ENCODE measurements at regions not wholly inside any gene's neighbourhood (a gene's known extent, or its start where the extent isn't known, plus 50 kb on each side); places are given as distances from the start of the nearest gene placed in this dataset.

- H3K9me3 ChIP-seq = no peaks in the 10 kb centered on the region
- TF ChIP-seq POLR2A (IDR thresholded peaks at IDR 0.05; ENCODE audit: low read depth) (no peak), EP300 (IDR thresholded peaks at IDR 0.05) (no peak), POLR2AphosphoS5 (IDR thresholded peaks at IDR 0.05) (no peak)
- TF ChIP-seq, protein P1, sequence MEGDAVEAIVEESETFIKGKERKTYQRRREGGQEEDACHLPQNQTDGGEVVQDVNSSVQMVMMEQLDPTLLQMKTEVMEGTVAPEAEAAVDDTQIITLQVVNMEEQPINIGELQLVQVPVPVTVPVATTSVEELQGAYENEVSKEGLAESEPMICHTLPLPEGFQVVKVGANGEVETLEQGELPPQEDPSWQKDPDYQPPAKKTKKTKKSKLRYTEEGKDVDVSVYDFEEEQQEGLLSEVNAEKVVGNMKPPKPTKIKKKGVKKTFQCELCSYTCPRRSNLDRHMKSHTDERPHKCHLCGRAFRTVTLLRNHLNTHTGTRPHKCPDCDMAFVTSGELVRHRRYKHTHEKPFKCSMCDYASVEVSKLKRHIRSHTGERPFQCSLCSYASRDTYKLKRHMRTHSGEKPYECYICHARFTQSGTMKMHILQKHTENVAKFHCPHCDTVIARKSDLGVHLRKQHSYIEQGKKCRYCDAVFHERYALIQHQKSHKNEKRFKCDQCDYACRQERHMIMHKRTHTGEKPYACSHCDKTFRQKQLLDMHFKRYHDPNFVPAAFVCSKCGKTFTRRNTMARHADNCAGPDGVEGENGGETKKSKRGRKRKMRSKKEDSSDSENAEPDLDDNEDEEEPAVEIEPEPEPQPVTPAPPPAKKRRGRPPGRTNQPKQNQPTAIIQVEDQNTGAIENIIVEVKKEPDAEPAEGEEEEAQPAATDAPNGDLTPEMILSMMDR (IDR thresholded peaks at IDR 0.05) = no peak
- H3K36me3 ChIP-seq = no peaks in the 10 kb centered on the region
- no peak overlapping the region for H3K27ac ChIP-seq (replicated peaks in 1 of 4)
- no peaks in the 10 kb centered on the region for H3K4me1 ChIP-seq
- no peak for DNase-seq (ENCODE audit: extremely low spot score)
- no peaks in the 10 kb centered on the region for H3K27me3 ChIP-seq
- no peak overlapping the region for H3K4me3 ChIP-seq
- intact Hi-C loops (cut with DNase I) = no loop called here
Observed at GRCh38 chr6:95805699-95806098, 210.1 kb upstream of the FUT9 start.

DNA sequence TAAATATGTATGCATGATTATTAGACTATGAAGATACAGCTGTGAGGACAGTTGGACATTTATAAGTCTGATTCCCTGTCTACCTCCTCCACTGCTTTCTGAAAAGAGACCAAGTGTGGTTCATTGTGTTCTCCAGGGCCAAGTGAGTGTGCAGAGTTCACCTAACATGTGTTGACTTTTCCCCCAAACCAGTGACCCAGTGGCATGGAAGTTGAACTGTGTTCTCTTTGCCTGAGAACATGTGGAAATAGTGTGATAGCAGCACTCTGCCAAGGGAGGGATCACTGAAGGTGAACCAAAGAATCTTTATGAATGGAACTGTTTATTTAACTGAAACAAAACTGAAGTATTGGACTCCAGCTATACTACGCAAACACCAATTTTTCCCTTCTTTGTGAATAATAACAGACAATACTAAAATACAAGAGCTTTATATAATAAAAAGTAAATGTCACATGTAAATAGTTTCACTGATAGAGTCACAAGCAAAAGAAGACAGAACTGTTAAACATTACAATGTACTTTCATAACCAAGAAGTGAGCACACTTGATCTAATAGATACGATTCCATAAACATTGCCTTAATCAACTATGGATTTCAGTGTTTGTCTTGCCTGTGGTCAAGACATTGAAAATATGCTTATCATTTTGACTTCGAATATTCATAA, 200.3 kb upstream of the FUT9 start:
- Histone ChIP-seq H3K4me3 (no peak overlapping the region), H3K9me3 (no peaks in the 10 kb centered on the region), H3K27ac (replicated peaks in 1 of 4) (no peak overlapping the region), H3K4me1 (no peaks in the 10 kb centered on the region), H3K36me3 (no peaks in the 10 kb centered on the region), H3K27me3 (no peaks in the 10 kb centered on the region)
- TF ChIP-seq POLR2AphosphoS5 (IDR thresholded peaks at IDR 0.05) = no peak
- TF ChIP-seq EP300 (IDR thresholded peaks at IDR 0.05) = no peak
- TF ChIP-seq, protein P1 (IDR thresholded peaks at IDR 0.05) = no peak
- TF ChIP-seq POLR2A (IDR thresholded peaks at IDR 0.05; ENCODE audit: low read depth) = no peak
- intact Hi-C loops (cut with DNase I) = no loop called here
- no peak for DNase-seq (ENCODE audit: extremely low spot score)
- 74% methylated on average over 3 of the region's 3 CpGs for WGBS

DNA sequence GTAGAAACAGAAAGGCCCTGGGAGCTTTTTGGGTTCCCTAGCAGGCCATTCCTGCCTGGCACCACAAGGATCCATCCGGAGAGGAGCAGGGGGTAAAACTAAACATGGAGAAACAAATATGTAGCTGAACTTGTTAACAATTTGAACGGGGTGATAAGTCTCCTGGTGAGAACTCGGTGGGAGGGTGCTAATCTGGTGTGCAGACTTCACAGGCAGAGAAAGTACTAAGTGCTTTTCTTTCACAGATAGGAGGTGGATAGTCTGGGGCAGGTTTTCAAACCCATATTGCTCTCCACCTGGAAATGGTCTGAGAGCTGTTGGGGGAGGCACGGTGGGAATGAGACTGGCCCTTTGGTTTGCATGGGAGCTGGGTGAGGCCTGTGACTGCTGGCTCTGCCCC, 196.3 kb upstream of the FUT9 start:
- TF ChIP-seq EP300 (IDR thresholded peaks at IDR 0.05) (no peak), POLR2AphosphoS5 (IDR thresholded peaks at IDR 0.05) (no peak), POLR2A (IDR thresholded peaks at IDR 0.05; ENCODE audit: low read depth) (no peak)
- TF ChIP-seq, protein P1 (IDR thresholded peaks at IDR 0.05) = no peak
- DNase-seq (ENCODE audit: extremely low spot score) = no peak
- Histone ChIP-seq H3K9me3 (no peaks in the 10 kb centered on the region), H3K27ac (replicated peaks in 1 of 4) (no peak overlapping the region), H3K27me3 (no peaks in the 10 kb centered on the region), H3K4me1 (no peaks in the 10 kb centered on the region), H3K36me3 (no peaks in the 10 kb centered on the region), H3K4me3 (no peak overlapping the region)
- intact Hi-C loops (cut with DNase I) = no loop called here
- 58% methylated on average over 4 of the region's 4 CpGs for WGBS

GRCh38 chr6:95819939-95820338, 195.8 kb upstream of the FUT9 start:
- H3K4me1 ChIP-seq = no peaks in the 10 kb centered on the region
- 79% methylated on average over 2 of the region's 2 CpGs for WGBS

More at GRCh38 chr6:95819939-95820338, 195.8 kb upstream of the FUT9 start:
- intact Hi-C loops (cut with DNase I) = no loop called here
- no peak for TF ChIP-seq EP300 (IDR thresholded peaks at IDR 0.05)
- TF ChIP-seq, protein P1 (IDR thresholded peaks at IDR 0.05) = no peak
- no peak for TF ChIP-seq POLR2A (IDR thresholded peaks at IDR 0.05; ENCODE audit: low read depth)
- no peak for TF ChIP-seq POLR2AphosphoS5 (IDR thresholded peaks at IDR 0.05)
- H3K4me3 ChIP-seq = no peak overlapping the region
- no peaks in the 10 kb centered on the region for H3K36me3 ChIP-seq
- no peaks in the 10 kb centered on the region for H3K9me3 ChIP-seq
- no peaks in the 10 kb centered on the region for H3K27me3 ChIP-seq
- DNase-seq (ENCODE audit: extremely low spot score) = no peak
- H3K27ac ChIP-seq (replicated peaks in 1 of 4) = no peak overlapping the region
